Naive thymus-derived CD4-positive, alpha-beta T cell (primary cell): ENCODE measurements at regions not wholly inside any gene's neighbourhood (a gene's known extent, or its start where the extent isn't known, plus 50 kb on each side); places are given as distances from the start of the nearest gene placed in this dataset.
"Not testable (repeated sequence)": the region's sequence is repeated elsewhere in the genome, so short reads cannot be mapped to it uniquely, and the experiment has no call there.

ENCODE experiments used
- ATAC-seq: fragments of 150-1000 bp; cut with Tn5 transposase; 2 replicates; pipeline ENCODE4 v1.10.0; 2021; ENCODE audit warnings: mild to moderate bottlenecking, moderate library complexity
- CTCF ChIA-PET: fragments of 350-600 bp; sonication (Branson Sonifier 250); formaldehyde crosslinking; loops from one replicate; lab custom pipeline; 2021; ENCODE audit warnings: antibody characterized with exemption; lab: Charles Lee
- POLR2A ChIA-PET: fragments of 350-600 bp; sonication (Branson Sonifier 250); formaldehyde crosslinking; loops from one replicate; lab custom pipeline; 2021; ENCODE audit warnings: antibody characterized with exemption, inconsistent platforms; lab: Charles Lee
- DNase-seq, 9 donors: peaks; one replicate each; pipeline versions ENCODE4 v3.0.0 to v3.0.0-alpha.2; 2020 to 2022; ENCODE audit warnings: mixed read lengths in 1 of 9
- H3K27ac ChIP-seq: one replicate; pipeline ENCODE4 v1.7.0; 2013; ENCODE audit warnings: mild to moderate bottlenecking, low read depth, low read length, moderate library complexity
- H3K27me3 ChIP-seq, 2 donors: one replicate each; pipeline ENCODE4 v1.7.0; 2013; ENCODE audit warnings: low read length in 2 of 2, mild to moderate bottlenecking in 2 of 2, moderate library complexity in 2 of 2; ENCODE audit not compliant: control insufficient read depth in 2 of 2, insufficient read depth in 2 of 2
- H3K36me3 ChIP-seq, 3 experiments: 1 replicate in 2 of 3; 2 replicates in 1 of 3; pipeline ENCODE4 v1.7.0; 2013; ENCODE audit warnings: low read length in 3 of 3, mild to moderate bottlenecking in 3 of 3, moderate library complexity in 1 of 3; ENCODE audit not compliant: insufficient read depth in 3 of 3, control insufficient read depth in 2 of 3
- H3K4me1 ChIP-seq, 2 donors: one replicate each; pipeline ENCODE4 v1.7.0; 2013; ENCODE audit warnings: low read length in 2 of 2, mild to moderate bottlenecking in 2 of 2, moderate library complexity in 1 of 2; ENCODE audit not compliant: control insufficient read depth in 2 of 2, insufficient read depth in 2 of 2
- H3K4me3 ChIP-seq: 2 replicates; pipeline ENCODE4 v1.7.0; 2013; ENCODE audit warnings: mild to moderate bottlenecking, low read length
- H3K9me3 ChIP-seq, 3 experiments: 1 replicate in 2 of 3; 2 replicates in 1 of 3; pipeline ENCODE4 v1.7.0; 2013; ENCODE audit warnings: low read length in 3 of 3; ENCODE audit not compliant: control insufficient read depth in 2 of 3
- H3K27ac Mint-ChIP-seq, 9 donors: one replicate each; pipeline ENCODE4 v1.8.0; 2020 to 2022; ENCODE audit warnings: mixed read lengths in 9 of 9, mild to moderate bottlenecking in 8 of 9, moderate library complexity in 5 of 9, inconsistent platforms in 2 of 9
- H3K27me3 Mint-ChIP-seq, 5 donors: one replicate each; pipeline ENCODE4 v1.8.0; 2021 to 2022; ENCODE audit warnings: mixed read lengths in 5 of 5, mild to moderate bottlenecking in 1 of 5
- H3K36me3 Mint-ChIP-seq, 5 donors: one replicate each; pipeline ENCODE4 v1.8.0; 2020 to 2022; ENCODE audit warnings: mixed read lengths in 5 of 5, mild to moderate bottlenecking in 3 of 5, inconsistent platforms in 1 of 5
- H3K4me1 Mint-ChIP-seq, 7 donors: one replicate each; pipeline ENCODE4 v1.8.0; 2020 to 2022; ENCODE audit warnings: mixed read lengths in 7 of 7, mild to moderate bottlenecking in 3 of 7, inconsistent platforms in 1 of 7
- H3K4me3 Mint-ChIP-seq, 10 donors: one replicate each; pipeline ENCODE4 v1.8.0; 2020 to 2022; ENCODE audit warnings: mild to moderate bottlenecking in 10 of 10, mixed read lengths in 10 of 10, moderate library complexity in 6 of 10, inconsistent platforms in 2 of 10
- H3K9me3 Mint-ChIP-seq, 11 donors: one replicate each; pipeline ENCODE4 v1.8.0; 2020 to 2022; ENCODE audit warnings: mixed read lengths in 11 of 11, mild to moderate bottlenecking in 4 of 11, inconsistent platforms in 1 of 11, moderate library complexity in 1 of 11
- intact Hi-C, 2 donors: fragments of 100-400 bp; cut with micrococcal nuclease; formaldehyde crosslinking; loops; one replicate each; pipeline ENCODE4 v1.15.1; 2023

DNA sequence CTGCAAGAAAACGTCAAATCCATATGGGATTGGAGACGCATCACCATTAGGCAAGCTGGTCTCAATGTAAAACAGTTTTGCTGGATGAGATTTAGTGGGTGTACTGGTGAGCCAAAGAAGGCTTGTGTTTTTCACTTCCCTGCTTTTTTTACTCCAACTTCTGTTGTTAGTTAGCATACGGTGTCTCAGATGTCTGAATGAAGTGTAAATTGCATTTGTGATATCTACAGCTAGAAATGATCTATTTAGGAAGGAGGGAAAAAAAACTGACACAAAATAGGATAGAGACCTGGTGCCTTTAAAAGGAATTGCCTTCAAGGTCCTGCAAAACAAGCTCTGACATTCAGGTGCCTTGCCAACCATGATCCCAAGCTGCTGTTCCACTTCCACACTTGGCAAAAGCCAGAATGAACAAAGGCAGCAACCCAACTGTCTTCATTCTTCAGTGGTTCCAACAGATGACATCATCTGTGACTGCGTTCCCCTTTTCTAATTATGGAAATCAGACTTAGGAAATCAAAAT, 104.2 kb upstream of the RAI14 start:
- Histone ChIP-seq H3K27me3 (no peaks in the 10 kb centered on the region), H3K36me3 (no peaks in the 10 kb centered on the region), H3K9me3 (no peaks in the 10 kb centered on the region), H3K4me3 (no peak overlapping the region), H3K27ac (no peak overlapping the region), H3K4me1 (no peaks in the 10 kb centered on the region)
- DNase-seq, result no peak
- intact Hi-C loops, result no loop called here
- ChIA-PET CTCF (no interaction called here), POLR2A (no interaction called here)
- H3K4me1 Mint-ChIP-seq, result no peaks in the 10 kb centered on the region
- H3K9me3 Mint-ChIP-seq, result peaks cover 0 to 10% (median 4%) of the 10 kb centered on the region in 11 donors
- H3K36me3 Mint-ChIP-seq, result no peaks in the 10 kb centered on the region
- H3K27ac Mint-ChIP-seq, result no peak overlapping the region
- peaks cover 0 to 17% (median 5%) of the 10 kb centered on the region in 5 donors for H3K27me3 Mint-ChIP-seq
- H3K4me3 Mint-ChIP-seq, result no peak overlapping the region
- ATAC-seq, result no peak

DNA sequence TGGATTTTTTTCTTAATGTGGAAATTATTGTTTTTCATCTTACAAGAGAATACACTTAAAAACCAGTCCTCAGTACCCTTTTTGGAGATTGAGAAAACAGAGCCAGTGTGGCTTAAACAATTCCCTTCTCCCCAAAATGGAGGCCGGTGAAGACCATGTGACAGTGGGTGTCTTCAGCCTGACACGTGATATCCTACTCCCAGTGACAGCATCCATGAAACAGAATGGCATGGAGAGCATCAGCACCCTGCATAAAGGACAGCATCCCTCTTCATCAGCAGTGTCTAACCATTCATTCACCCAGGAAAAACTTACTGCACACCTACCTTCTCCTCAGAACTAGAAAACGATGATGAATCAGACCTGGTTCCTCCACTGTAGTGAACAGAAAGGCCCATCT, 103.4 kb upstream of the RAI14 start:
- Histone ChIP-seq H3K4me1 (no peaks in the 10 kb centered on the region), H3K9me3 (no peaks in the 10 kb centered on the region), H3K4me3 (no peak overlapping the region), H3K36me3 (no peaks in the 10 kb centered on the region), H3K27me3 (no peaks in the 10 kb centered on the region), H3K27ac (no peak overlapping the region)
- ATAC-seq (no peak), DNase-seq (no peak)
- H3K4me1 Mint-ChIP-seq, result no peaks in the 10 kb centered on the region
- peaks cover 0 to 5% (median 3%) of the 10 kb centered on the region in 11 donors for H3K9me3 Mint-ChIP-seq
- no peak overlapping the region for H3K4me3 Mint-ChIP-seq
- peaks cover 0 to 17% (median 5%) of the 10 kb centered on the region in 5 donors for H3K27me3 Mint-ChIP-seq
- ChIA-PET POLR2A (no interaction called here), CTCF (no interaction called here)
- H3K27ac Mint-ChIP-seq, result no peak overlapping the region
- H3K36me3 Mint-ChIP-seq, result no peaks in the 10 kb centered on the region
- intact Hi-C loops, result no loop called here

DNA sequence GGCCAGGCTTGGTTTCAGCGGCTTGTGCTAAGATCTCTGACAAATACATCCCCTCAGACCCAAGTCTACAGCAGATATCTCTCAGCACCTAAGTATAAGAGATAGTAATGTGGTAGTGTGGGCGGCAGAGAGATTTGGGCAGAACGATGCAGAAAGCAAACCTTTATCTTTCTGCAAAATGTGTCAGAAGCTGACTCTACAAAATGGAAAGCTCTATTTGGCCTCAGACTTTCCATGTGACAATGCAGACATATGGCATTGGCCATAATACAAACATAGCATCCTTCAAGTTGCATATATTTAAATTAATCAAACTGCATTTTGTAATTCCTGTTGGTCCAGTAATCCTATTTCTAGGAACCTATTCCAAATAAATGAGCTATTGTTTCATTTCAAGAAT, 102.5 kb upstream of the RAI14 start:
- no peaks in the 10 kb centered on the region for H3K4me1 ChIP-seq
- CTCF ChIA-PET, result no interaction called here
- no peaks in the 10 kb centered on the region for H3K36me3 ChIP-seq
- H3K9me3 Mint-ChIP-seq, result no peaks in the 10 kb centered on the region
- intact Hi-C loops, result no loop called here
- no peaks in the 10 kb centered on the region for H3K4me1 Mint-ChIP-seq
- no peaks in the 10 kb centered on the region for H3K36me3 Mint-ChIP-seq
- H3K27me3 Mint-ChIP-seq, result peaks cover 0 to 12% (median 5%) of the 10 kb centered on the region in 5 donors
- no peak overlapping the region for H3K27ac ChIP-seq
- H3K9me3 ChIP-seq, result no peaks in the 10 kb centered on the region
- POLR2A ChIA-PET, result no interaction called here
- no peaks in the 10 kb centered on the region for H3K27me3 ChIP-seq
- no peak overlapping the region for H3K27ac Mint-ChIP-seq
- ATAC-seq (no peak), DNase-seq (no peak)
- no peak overlapping the region for H3K4me3 Mint-ChIP-seq
- no peak overlapping the region for H3K4me3 ChIP-seq

DNA sequence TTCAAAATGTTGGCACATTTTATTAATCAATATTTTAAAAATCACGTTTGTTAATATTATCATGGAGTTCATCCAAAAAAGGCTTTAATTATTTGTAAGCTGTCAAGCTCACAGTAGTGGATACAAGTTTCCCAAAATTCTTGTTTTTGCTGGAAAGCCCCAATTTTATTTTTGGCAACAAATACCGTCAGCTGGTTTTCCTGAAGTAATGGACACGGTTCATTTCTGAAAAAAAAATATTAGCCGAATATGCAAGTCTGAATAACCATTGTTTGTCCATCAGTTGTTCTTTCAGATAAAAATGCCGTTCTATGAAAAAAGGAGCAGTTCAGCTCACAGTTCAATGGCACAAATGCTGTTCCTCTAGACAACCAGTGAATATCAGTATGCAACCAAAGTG, 101.5 kb upstream of the RAI14 start:
- no peak for ATAC-seq
- H3K27ac Mint-ChIP-seq, result no peak overlapping the region
- H3K27ac ChIP-seq, result no peak overlapping the region
- DNase-seq, result no peak
- intact Hi-C loops, result no loop called here
- H3K27me3 Mint-ChIP-seq, result peaks cover 0 to 5% (median 4%) of the 10 kb centered on the region in 5 donors
- no peaks in the 10 kb centered on the region for H3K4me1 ChIP-seq
- no peak overlapping the region for H3K4me3 ChIP-seq
- POLR2A ChIA-PET, result no interaction called here
- H3K36me3 Mint-ChIP-seq, result no peaks in the 10 kb centered on the region
- no peaks in the 10 kb centered on the region for H3K27me3 ChIP-seq
- no peaks in the 10 kb centered on the region for H3K36me3 ChIP-seq
- CTCF ChIA-PET, result interaction anchor here (0.7 kb wide), 1 partner anchor 23 kb away, joined by 4 read pairs; no protein-coding TSS in a partner anchor
- H3K4me1 Mint-ChIP-seq, result no peaks in the 10 kb centered on the region
- no peaks in the 10 kb centered on the region for H3K9me3 ChIP-seq
- H3K9me3 Mint-ChIP-seq, result no peaks in the 10 kb centered on the region
- H3K4me3 Mint-ChIP-seq, result no peak overlapping the region

DNA sequence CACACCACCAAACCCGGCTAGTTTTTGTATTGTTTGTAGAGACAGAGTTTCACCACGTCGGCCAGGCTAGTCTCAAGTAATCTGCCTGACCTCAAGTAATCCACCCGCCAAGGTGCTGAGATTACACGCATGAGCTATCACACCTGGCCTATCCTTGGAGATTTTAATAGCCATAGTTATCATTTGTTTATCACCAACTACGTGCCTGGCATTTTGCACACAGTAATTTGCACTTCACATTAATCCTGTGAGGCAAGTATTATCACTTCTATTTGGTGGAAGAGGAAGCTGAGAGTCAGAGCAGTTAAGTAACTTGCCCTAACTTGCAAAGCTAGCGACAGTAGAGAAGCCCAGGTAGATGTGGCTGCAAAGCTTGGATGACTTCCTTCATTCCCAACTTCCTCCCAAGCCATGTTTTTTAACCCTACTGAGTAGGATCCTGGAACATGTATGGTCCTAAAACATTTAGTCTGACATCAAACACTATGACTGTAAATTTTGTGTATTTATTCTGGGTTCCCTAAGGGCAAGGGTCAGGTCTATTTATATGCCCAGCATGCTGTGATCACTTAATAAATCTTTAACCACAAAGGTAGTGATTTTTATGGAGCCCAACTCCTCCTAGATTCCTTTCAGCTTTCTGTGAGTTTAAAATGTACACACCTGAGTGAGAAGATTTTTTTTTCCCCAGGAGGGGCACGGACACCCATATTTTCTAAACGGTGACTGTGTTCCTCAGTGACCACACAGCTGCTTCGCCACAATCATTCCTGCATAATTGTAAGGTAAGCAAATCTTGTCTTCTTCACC, 100.2 kb upstream of the RAI14 start:
- POLR2A ChIA-PET, result no interaction called here
- Histone ChIP-seq H3K27ac (no peak overlapping the region), H3K27me3 (no peaks in the 10 kb centered on the region), H3K9me3 (no peaks in the 10 kb centered on the region), H3K4me1 (no peaks in the 10 kb centered on the region), H3K4me3 (no peak overlapping the region), H3K36me3 (no peaks in the 10 kb centered on the region)
- CTCF ChIA-PET, result no interaction called here
- Mint-ChIP-seq H3K36me3 (no peaks in the 10 kb centered on the region), H3K27ac (peak overlapping the region in 1 of 9 donors; percentile 23), H3K4me3 (no peak overlapping the region), H3K4me1 (no peaks in the 10 kb centered on the region), H3K27me3 (peaks cover 0 to 5% (median 4%) of the 10 kb centered on the region in 5 donors), H3K9me3 (no peaks in the 10 kb centered on the region)
- intact Hi-C loops, result no loop called here
- ATAC-seq (no peak), DNase-seq (no peak)

DNA sequence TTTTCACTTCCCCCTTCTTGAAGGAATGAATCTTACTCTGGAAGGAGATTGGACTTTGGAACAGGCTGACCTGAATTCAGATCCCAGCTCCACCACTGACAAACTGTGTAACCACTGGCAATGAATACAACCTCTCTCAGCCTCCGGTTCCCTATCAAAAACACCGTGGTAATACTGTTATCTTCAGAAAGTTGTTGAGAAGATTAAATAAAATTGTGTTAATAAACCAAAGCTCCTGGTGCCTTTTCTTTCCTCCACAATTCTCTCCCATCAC, 99.7 kb upstream of the RAI14 start:
- H3K4me1 Mint-ChIP-seq, result no peaks in the 10 kb centered on the region
- no peak for ATAC-seq
- Histone ChIP-seq H3K4me1 (no peaks in the 10 kb centered on the region), H3K9me3 (no peaks in the 10 kb centered on the region), H3K27ac (no peak overlapping the region), H3K36me3 (no peaks in the 10 kb centered on the region), H3K27me3 (no peaks in the 10 kb centered on the region), H3K4me3 (no peak overlapping the region)
- H3K4me3 Mint-ChIP-seq, result no peak overlapping the region
- CTCF ChIA-PET, result no interaction called here
- H3K9me3 Mint-ChIP-seq, result no peaks in the 10 kb centered on the region
- no peak overlapping the region for H3K27ac Mint-ChIP-seq
- H3K27me3 Mint-ChIP-seq, result peaks cover 0 to 5% (median 4%) of the 10 kb centered on the region in 5 donors
- POLR2A ChIA-PET, result no interaction called here
- intact Hi-C loops, result no loop called here
- H3K36me3 Mint-ChIP-seq, result no peaks in the 10 kb centered on the region
- DNase-seq, result no peak

DNA sequence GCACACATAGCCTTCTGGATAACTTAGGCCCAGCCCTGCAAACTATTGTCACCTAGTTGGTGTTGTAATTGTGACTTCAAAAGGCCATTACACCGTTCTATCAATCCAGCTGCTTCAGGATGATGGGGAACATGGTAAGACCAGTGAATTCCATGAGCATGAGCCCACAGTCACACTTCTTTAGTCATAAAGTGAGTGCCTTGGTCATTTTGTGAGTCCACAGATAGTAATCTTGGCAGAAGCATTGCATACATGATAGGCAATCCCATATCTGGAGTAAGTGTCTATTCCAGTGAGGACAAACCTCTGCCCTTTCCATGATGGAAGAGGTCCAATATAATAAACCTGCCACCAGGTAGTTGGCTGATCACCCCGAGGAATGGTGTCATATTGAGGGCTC, 94.5 kb upstream of the RAI14 start:
- H3K4me3 ChIP-seq, H3K36me3 ChIP-seq, H3K4me1 Mint-ChIP-seq, H3K27ac ChIP-seq, POLR2A ChIA-PET, intact Hi-C loops, CTCF ChIA-PET, H3K27me3 ChIP-seq, H3K4me3 Mint-ChIP-seq, DNase-seq, ATAC-seq, H3K4me1 ChIP-seq, H3K27ac Mint-ChIP-seq, H3K36me3 Mint-ChIP-seq, H3K27me3 Mint-ChIP-seq, H3K9me3 ChIP-seq, H3K9me3 Mint-ChIP-seq: not testable (repeated sequence)
